ENCODE measurements at regions not wholly inside any gene's neighbourhood (a gene's known extent, or its start where the extent isn't known, plus 50 kb on each side); places are given as distances from the start of the nearest gene placed in this dataset.
"Not testable (repeated sequence)": the region's sequence is repeated elsewhere in the genome, so short reads cannot be mapped to it uniquely, and the experiment has no call there.

DNA sequence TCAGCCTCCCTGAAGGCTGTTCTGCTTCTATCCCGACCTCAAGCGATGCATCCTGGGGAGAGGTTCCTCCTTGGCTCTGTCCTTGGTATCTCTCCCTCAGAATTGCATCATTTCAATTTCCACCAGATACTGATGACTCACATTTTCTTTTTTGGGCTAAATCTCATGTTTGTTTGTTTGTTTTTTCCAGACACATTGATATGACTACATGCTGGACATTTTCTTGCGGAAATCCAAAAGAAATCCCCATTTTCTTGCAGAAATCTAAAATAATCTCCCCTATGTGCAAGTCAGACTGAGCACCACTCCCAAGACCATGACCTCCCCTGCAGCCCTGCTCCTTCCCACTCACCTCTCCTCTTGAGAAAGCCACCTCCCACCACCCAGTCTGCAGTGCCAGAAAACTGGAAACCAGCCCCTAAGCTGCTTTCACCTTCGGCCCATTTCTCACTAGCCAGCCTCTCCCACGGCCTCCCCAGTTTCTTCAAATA lies 260.2 kb upstream of the PRKCQ start:
- no peaks in the 10 kb centered on the region for H3K36me3 ChIP-seq (ENCODE audit: control insufficient read depth in 1 of 2, insufficient read depth in 2 of 2, low read length in 1 of 2)
- no peaks in the 10 kb centered on the region for H3K27me3 ChIP-seq (ENCODE audit: control insufficient read depth in 1 of 2, insufficient read depth in 2 of 2, low read length in 1 of 2)
- no peak overlapping the region for H3K27ac ChIP-seq (ENCODE audit: low read depth in 1 of 2, low read length in 2 of 2)
- H3K9me3 ChIP-seq (ENCODE audit: control insufficient read depth, low read length), result peaks cover 4% of the 10 kb centered on the region
- WGBS, 2 donors, result 85 to 86% methylated on average over 5 of the region's 5 CpGs
- DNase-seq (no peak), ATAC-seq (ENCODE audit: low FRiP score) (no peak)
- intact Hi-C loops (cut with DNase I), result no loop called here
- H3K4me3 ChIP-seq (ENCODE audit: low read length in 2 of 2), result no peak overlapping the region
- H3K4me1 ChIP-seq (ENCODE audit: control insufficient read depth in 1 of 2, insufficient read depth in 2 of 2, low read length in 2 of 2), result no peaks in the 10 kb centered on the region

GRCh38 chr10:6838118-6838517 lies 258.0 kb upstream of the PRKCQ start:
- DNase-seq, result no peak
- no peak overlapping the region for H3K4me3 ChIP-seq (ENCODE audit: low read length in 2 of 2)
- no peak overlapping the region for H3K27ac ChIP-seq (ENCODE audit: low read depth in 1 of 2, low read length in 2 of 2)
- H3K4me1 ChIP-seq (ENCODE audit: control insufficient read depth in 1 of 2, insufficient read depth in 2 of 2, low read length in 2 of 2), result no peaks in the 10 kb centered on the region
- intact Hi-C loops (cut with DNase I), result no loop called here
- ATAC-seq (ENCODE audit: low FRiP score), result peak; percentile 29
- H3K36me3 ChIP-seq (ENCODE audit: control insufficient read depth in 1 of 2, insufficient read depth in 2 of 2, low read length in 1 of 2), result no peaks in the 10 kb centered on the region
- H3K9me3 ChIP-seq (ENCODE audit: control insufficient read depth, low read length), result no peaks in the 10 kb centered on the region
- H3K27me3 ChIP-seq (ENCODE audit: control insufficient read depth in 1 of 2, insufficient read depth in 2 of 2, low read length in 1 of 2), result no peaks in the 10 kb centered on the region
- WGBS, 2 donors, result 77% methylated on average over 3 of the region's 3 CpGs

DNA sequence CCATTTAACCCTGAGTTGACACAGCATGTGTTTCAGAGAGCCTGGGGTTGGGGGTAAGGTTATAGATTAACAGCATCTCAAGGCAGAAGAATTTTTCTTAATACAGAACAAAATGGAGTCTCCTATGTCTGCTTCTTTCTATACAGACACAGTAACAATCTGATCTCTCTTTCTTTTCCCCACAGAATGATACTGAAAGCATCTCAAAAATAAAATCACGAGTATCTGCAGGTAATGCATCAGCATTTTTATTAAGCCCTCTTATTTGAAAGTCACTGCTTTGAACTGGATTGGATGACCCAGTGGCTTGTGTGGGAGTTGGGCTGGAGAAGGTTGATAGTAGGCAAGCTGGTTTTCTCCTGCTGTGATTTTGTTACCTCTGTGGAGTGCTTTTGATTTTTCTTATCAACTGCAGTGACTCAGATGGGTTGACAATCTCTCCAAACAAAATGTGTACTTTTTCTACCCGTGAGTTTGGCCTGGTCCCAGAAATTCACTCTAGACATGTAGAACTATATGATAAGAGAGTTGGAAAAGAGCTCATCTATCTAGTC lies 253.5 kb upstream of the PRKCQ start:
- Histone ChIP-seq H3K4me3 (ENCODE audit: low read length in 2 of 2) (no peak overlapping the region), H3K36me3 (ENCODE audit: control insufficient read depth in 1 of 2, insufficient read depth in 2 of 2, low read length in 1 of 2) (no peaks in the 10 kb centered on the region), H3K27me3 (ENCODE audit: control insufficient read depth in 1 of 2, insufficient read depth in 2 of 2, low read length in 1 of 2) (no peaks in the 10 kb centered on the region), H3K4me1 (ENCODE audit: control insufficient read depth in 1 of 2, insufficient read depth in 2 of 2, low read length in 2 of 2) (no peaks in the 10 kb centered on the region), H3K9me3 (ENCODE audit: control insufficient read depth, low read length) (no peaks in the 10 kb centered on the region), H3K27ac (ENCODE audit: low read depth in 1 of 2, low read length in 2 of 2) (no peak overlapping the region)
- WGBS, 2 donors, result 31 to 32% methylated on average over 2 of the region's 2 CpGs
- intact Hi-C loops (cut with DNase I), result no loop called here
- ATAC-seq (ENCODE audit: low FRiP score) (no peak), DNase-seq (no peak)

GRCh38 chr10:6830981-6831380 lies 250.9 kb upstream of the PRKCQ start:
- H3K9me3 ChIP-seq (ENCODE audit: control insufficient read depth, low read length); intact Hi-C loops (cut with DNase I); H3K36me3 ChIP-seq (ENCODE audit: control insufficient read depth in 1 of 2, insufficient read depth in 2 of 2, low read length in 1 of 2); ATAC-seq (ENCODE audit: low FRiP score); DNase-seq; H3K27ac ChIP-seq (ENCODE audit: low read depth in 1 of 2, low read length in 2 of 2); H3K4me1 ChIP-seq (ENCODE audit: control insufficient read depth in 1 of 2, insufficient read depth in 2 of 2, low read length in 2 of 2); H3K4me3 ChIP-seq (ENCODE audit: low read length in 2 of 2); H3K27me3 ChIP-seq (ENCODE audit: control insufficient read depth in 1 of 2, insufficient read depth in 2 of 2, low read length in 1 of 2): not testable (repeated sequence)
- WGBS, 2 donors, result 57 to 63% methylated on average over 4 of the region's 4 CpGs

GRCh38 chr10:6824793-6825192 lies 244.7 kb upstream of the PRKCQ start:
- H3K4me1 ChIP-seq (ENCODE audit: control insufficient read depth in 1 of 2, insufficient read depth in 2 of 2, low read length in 2 of 2); H3K27ac ChIP-seq (ENCODE audit: low read depth in 1 of 2, low read length in 2 of 2); H3K36me3 ChIP-seq (ENCODE audit: control insufficient read depth in 1 of 2, insufficient read depth in 2 of 2, low read length in 1 of 2); H3K4me3 ChIP-seq (ENCODE audit: low read length in 2 of 2); H3K27me3 ChIP-seq (ENCODE audit: control insufficient read depth in 1 of 2, insufficient read depth in 2 of 2, low read length in 1 of 2); DNase-seq; H3K9me3 ChIP-seq (ENCODE audit: control insufficient read depth, low read length); intact Hi-C loops (cut with DNase I); ATAC-seq (ENCODE audit: low FRiP score): not testable (repeated sequence)
- WGBS, 2 donors, result 47 to 56% methylated on average over 3 to 4 of the region's 5 CpGs

GRCh38 chr10:6823770-6824169 lies 243.7 kb upstream of the PRKCQ start:
- 0% methylated on average over 1 of the region's 1 CpG for WGBS, 2 donors
- intact Hi-C loops (cut with DNase I), result no loop called here
- Histone ChIP-seq H3K9me3 (ENCODE audit: control insufficient read depth, low read length) (no peaks in the 10 kb centered on the region), H3K27me3 (ENCODE audit: control insufficient read depth in 1 of 2, insufficient read depth in 2 of 2, low read length in 1 of 2) (no peaks in the 10 kb centered on the region), H3K36me3 (ENCODE audit: control insufficient read depth in 1 of 2, insufficient read depth in 2 of 2, low read length in 1 of 2) (no peaks in the 10 kb centered on the region), H3K4me1 (ENCODE audit: control insufficient read depth in 1 of 2, insufficient read depth in 2 of 2, low read length in 2 of 2) (no peaks in the 10 kb centered on the region), H3K4me3 (ENCODE audit: low read length in 2 of 2) (no peak overlapping the region), H3K27ac (ENCODE audit: low read depth in 1 of 2, low read length in 2 of 2) (no peak overlapping the region)
- ATAC-seq (ENCODE audit: low FRiP score) (no peak), DNase-seq (no peak)

GRCh38 chr10:6819301-6819700 lies 239.2 kb upstream of the PRKCQ start:
- Histone ChIP-seq H3K27ac (ENCODE audit: low read depth in 1 of 2, low read length in 2 of 2) (no peak overlapping the region), H3K4me3 (ENCODE audit: low read length in 2 of 2) (no peak overlapping the region), H3K4me1 (ENCODE audit: control insufficient read depth in 1 of 2, insufficient read depth in 2 of 2, low read length in 2 of 2) (no peaks in the 10 kb centered on the region), H3K9me3 (ENCODE audit: control insufficient read depth, low read length) (no peaks in the 10 kb centered on the region), H3K36me3 (ENCODE audit: control insufficient read depth in 1 of 2, insufficient read depth in 2 of 2, low read length in 1 of 2) (no peaks in the 10 kb centered on the region), H3K27me3 (ENCODE audit: control insufficient read depth in 1 of 2, insufficient read depth in 2 of 2, low read length in 1 of 2) (no peaks in the 10 kb centered on the region)
- peak; percentile 38 for ATAC-seq (ENCODE audit: low FRiP score)
- peak in 1 of 2 donors; percentile 49 for DNase-seq
- intact Hi-C loops (cut with DNase I), result no loop called here
- WGBS, 2 donors, result 80 to 83% methylated on average over 10 of the region's 10 CpGs

- WGBS, 2 donors, result 80 to 84% methylated on average over 4 of the region's 4 CpGs
- no peak overlapping the region for H3K27ac ChIP-seq (ENCODE audit: low read depth in 1 of 2, low read length in 2 of 2)
- H3K27me3 ChIP-seq (ENCODE audit: control insufficient read depth in 1 of 2, insufficient read depth in 2 of 2, low read length in 1 of 2), result no peaks in the 10 kb centered on the region
- intact Hi-C loops (cut with DNase I), result no loop called here
- no peak overlapping the region for H3K4me3 ChIP-seq (ENCODE audit: low read length in 2 of 2)
- no peaks in the 10 kb centered on the region for H3K36me3 ChIP-seq (ENCODE audit: control insufficient read depth in 1 of 2, insufficient read depth in 2 of 2, low read length in 1 of 2)
- DNase-seq, result no peak
- no peaks in the 10 kb centered on the region for H3K4me1 ChIP-seq (ENCODE audit: control insufficient read depth in 1 of 2, insufficient read depth in 2 of 2, low read length in 2 of 2)
- no peak for ATAC-seq (ENCODE audit: low FRiP score)
- no peaks in the 10 kb centered on the region for H3K9me3 ChIP-seq (ENCODE audit: control insufficient read depth, low read length)
Observed at GRCh38 chr10:6817770-6818169, 237.7 kb upstream of the PRKCQ start.

- no peak for ATAC-seq (ENCODE audit: low FRiP score)
- no peak overlapping the region for H3K27ac ChIP-seq (ENCODE audit: low read depth in 1 of 2, low read length in 2 of 2)
- intact Hi-C loops (cut with DNase I), result no loop called here
Observed at GRCh38 chr10:6815346-6815745, 235.3 kb upstream of the PRKCQ start.

More at GRCh38 chr10:6815346-6815745, 235.3 kb upstream of the PRKCQ start:
- Histone ChIP-seq H3K27me3 (ENCODE audit: control insufficient read depth in 1 of 2, insufficient read depth in 2 of 2, low read length in 1 of 2) (no peaks in the 10 kb centered on the region), H3K9me3 (ENCODE audit: control insufficient read depth, low read length) (peaks cover 1% of the 10 kb centered on the region), H3K4me1 (ENCODE audit: control insufficient read depth in 1 of 2, insufficient read depth in 2 of 2, low read length in 2 of 2) (no peaks in the 10 kb centered on the region), H3K36me3 (ENCODE audit: control insufficient read depth in 1 of 2, insufficient read depth in 2 of 2, low read length in 1 of 2) (no peaks in the 10 kb centered on the region), H3K4me3 (ENCODE audit: low read length in 2 of 2) (no peak overlapping the region)
- 58 to 59% methylated on average over 3 of the region's 3 CpGs for WGBS, 2 donors
- DNase-seq, result no peak
